ENCODE measurements at regions not wholly inside any gene's neighbourhood (a gene's known extent, or its start where the extent isn't known, plus 50 kb on each side); places are given as distances from the start of the nearest gene placed in this dataset.
"Not testable (repeated sequence)": the region's sequence is repeated elsewhere in the genome, so short reads cannot be mapped to it uniquely, and the experiment has no call there.

DNA sequence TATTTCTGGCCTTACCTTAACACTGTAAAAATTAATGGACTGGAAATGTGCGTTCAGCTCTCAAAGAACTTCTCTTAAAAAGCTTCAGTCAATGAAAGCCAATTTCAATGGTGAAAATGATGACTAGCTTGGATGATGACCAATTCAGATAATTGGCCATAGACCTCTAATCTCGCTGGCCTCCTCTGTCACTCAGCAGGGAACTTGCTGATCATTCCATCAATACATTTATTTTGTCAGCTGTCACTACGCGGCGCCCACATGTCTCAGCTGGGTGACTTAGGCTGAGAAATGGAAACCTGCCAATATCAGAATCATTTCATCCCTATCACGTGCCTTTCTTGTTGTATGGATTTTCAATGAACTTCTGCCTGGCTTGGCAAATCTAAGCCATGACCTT lies 673.0 kb upstream of the AUTS2 start:
- DNase-seq (ENCODE audit: low read depth in 2 of 2, low spot score in 1 of 2) = no peak

DNA sequence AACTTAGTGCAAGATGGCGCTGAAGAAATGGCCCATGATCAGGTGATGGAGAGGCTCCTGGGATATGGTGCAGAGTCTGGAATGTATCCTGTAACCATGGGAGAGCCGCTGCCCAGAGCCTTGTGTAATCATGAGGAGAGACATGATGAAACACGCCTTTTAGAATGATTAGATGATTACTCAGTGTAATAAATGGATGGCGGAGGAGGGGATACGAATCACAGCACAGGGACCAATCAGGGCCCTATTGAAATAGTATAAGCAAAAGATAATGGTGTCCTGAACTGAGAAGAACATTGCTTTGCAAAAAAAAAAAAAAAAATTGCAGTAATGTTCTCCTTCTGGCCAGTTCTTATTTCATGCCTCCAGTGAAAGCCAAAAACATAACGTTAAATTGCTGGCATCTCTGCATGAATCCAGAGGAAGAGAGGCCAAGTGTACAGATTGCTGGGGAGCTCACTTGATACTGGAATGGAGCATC lies 668.5 kb upstream of the AUTS2 start:
- DNase-seq (ENCODE audit: low read depth in 2 of 2, low spot score in 1 of 2) = no peak

DNA sequence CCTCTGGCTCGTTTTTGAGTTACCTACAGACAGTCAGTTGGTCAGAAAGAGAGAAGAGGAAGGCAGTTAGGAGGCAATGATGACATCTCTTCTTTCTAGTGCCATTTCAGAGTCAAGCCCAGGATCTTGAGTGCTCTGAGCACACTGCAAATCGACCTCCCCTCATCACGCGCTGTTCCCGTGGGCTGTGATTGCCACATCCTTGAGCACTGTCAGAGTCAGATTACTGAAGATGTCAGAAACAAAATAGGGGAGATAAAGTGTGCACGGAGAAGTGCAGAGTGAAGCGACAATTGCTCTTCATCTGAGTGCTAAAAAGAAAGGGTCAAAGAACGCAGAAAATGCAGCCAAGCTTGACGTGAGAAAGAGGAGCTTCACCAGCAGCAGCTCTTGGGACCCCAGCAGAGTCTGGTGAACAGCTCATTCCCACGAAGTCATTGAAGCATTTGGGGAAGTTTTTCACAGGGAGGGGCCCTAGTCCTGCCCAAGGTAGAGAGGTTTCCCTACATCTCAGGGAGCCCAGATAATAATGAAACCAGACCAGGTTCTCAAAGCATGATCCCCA lies 661.7 kb upstream of the AUTS2 start:
- DNase-seq (ENCODE audit: low read depth in 2 of 2, low spot score in 1 of 2) = no peak

- no peak for DNase-seq (ENCODE audit: low read depth in 2 of 2, low spot score in 1 of 2)
These were observed 660.1 kb upstream of the AUTS2 start for GRCh38 chr7:68938151-68938550.

- DNase-seq (ENCODE audit: low read depth in 2 of 2, low spot score in 1 of 2) = no peak
These were observed 654.5 kb upstream of the AUTS2 start for GRCh38 chr7:68943786-68944185.

DNA sequence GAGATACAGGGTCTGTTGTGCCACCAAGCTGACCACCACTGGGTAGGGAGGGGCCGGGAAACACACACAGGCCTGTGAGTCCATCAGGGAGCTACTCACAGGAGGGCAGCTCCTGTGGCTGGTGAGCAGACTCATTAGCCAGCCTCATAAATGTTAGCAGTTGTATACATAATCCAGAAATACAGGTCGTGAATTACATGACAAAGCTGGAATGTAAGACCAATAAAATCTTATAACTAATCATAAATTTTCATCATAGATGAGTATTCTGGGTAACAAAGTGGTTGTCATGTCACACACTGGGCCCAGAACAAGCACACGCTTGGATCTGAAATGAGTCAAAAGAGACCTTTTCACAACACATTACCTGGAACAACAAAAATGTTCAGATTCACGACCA lies 642.6 kb upstream of the AUTS2 start:
- no peak for DNase-seq (ENCODE audit: low read depth in 2 of 2, low spot score in 1 of 2)

- DNase-seq (ENCODE audit: low read depth in 2 of 2, low spot score in 1 of 2) = no peak
These were observed 639.7 kb upstream of the AUTS2 start for GRCh38 chr7:68958571-68958970.

GRCh38 chr7:68963552-68963951 lies 634.7 kb upstream of the AUTS2 start:
- DNase-seq (ENCODE audit: low read depth in 2 of 2, low spot score in 1 of 2) = no peak

- no peak for DNase-seq (ENCODE audit: low read depth in 2 of 2, low spot score in 1 of 2)
These were observed 634.2 kb upstream of the AUTS2 start for GRCh38 chr7:68964060-68964459.

DNA sequence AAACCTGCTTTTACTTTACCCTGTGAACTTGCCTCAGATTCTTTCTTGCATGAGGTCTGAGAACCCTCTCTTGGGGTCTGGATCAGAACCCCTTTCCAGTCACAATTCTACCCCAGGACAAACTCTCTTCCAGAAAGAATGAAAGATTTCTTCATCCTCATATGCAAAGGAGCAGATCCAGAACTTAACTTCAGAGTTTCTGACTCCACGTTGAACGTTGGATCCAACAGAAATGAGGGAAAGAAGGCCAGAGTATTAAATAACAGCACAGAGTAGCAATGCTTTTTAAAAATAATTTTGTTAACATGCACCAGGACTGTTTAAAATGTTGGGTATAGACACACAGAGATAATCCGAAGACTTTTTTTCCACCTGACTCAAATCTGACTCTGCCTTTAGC lies 632.9 kb upstream of the AUTS2 start:
- DNase-seq (ENCODE audit: low read depth in 2 of 2, low spot score in 1 of 2) = no peak

DNA sequence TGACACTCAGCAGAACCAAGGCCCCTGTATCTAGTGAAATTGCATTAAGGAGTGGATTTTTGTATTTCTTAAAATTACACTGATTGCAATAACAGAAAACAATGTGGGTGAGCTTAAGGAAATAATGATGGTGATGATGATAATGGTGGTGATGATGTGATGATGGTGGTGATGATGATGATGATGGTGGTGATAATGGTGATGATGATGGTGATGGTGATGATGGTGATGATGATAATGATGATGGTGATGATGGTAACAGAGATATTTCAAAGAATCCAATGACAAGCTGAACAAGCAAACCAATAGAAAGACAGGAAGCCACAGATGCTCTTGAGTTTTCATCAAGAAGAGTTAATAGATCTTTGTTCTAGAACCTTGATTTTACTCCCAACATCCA lies 630.7 kb upstream of the AUTS2 start:
- no peak for DNase-seq (ENCODE audit: low read depth in 2 of 2, low spot score in 1 of 2)

DNA sequence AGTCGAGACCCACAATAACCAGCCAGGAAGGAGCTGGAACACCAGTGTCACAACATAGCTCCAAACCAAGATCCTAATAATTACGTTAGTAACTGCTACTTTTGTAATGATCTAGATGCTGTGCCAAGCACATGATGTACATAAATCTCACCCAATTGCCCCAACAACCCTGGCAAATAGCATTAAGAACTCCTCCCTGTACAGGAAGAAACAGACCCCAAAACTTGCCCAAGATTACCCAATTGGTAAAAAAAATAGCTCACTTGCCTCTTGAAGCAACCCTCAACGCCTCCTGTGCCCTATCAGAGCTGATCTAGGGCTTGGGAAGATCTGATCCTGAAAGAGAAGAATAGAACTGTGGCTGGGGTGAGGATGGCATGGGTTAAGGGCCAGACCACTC lies 628.7 kb upstream of the AUTS2 start:
- no peak for DNase-seq (ENCODE audit: low read depth in 2 of 2, low spot score in 1 of 2)

DNA sequence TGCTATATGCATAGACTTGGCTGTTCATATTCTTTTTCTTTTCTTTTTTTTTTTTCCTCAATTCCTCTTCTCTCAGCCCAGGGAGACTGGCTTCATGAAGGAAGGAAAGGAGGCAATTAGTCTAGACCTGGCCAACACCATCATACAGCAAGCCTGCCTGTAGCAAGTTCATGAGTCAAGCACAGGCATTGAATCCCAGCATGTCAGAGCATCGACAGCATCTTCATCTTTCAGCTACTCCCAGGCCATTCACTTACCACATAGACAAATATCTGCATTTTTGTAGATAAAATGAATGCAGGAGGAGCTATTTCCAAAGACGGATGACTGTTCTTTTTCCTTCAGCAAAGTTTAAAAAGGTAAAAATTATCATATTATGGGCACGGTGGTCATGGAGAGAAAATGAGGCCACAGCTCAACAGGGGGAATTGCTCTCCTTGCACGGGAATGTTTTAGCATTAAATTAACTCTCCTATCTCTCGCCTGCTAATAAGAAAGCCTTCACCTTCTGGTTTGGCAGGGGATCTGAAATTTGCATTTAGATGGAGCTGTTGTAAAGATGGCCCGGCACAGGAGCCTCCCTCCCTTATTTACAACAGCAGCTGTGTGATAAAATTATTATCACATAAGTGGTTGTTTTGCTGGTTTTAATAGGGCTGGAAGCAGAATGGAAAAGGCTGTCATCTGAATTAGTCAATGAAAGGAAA lies 626.5 kb upstream of the AUTS2 start:
- DNase-seq (ENCODE audit: low read depth in 2 of 2, low spot score in 1 of 2) = no peak

- no peak for DNase-seq (ENCODE audit: low read depth in 2 of 2, low spot score in 1 of 2)
These were observed 620.8 kb upstream of the AUTS2 start for GRCh38 chr7:68977385-68978055.

DNA sequence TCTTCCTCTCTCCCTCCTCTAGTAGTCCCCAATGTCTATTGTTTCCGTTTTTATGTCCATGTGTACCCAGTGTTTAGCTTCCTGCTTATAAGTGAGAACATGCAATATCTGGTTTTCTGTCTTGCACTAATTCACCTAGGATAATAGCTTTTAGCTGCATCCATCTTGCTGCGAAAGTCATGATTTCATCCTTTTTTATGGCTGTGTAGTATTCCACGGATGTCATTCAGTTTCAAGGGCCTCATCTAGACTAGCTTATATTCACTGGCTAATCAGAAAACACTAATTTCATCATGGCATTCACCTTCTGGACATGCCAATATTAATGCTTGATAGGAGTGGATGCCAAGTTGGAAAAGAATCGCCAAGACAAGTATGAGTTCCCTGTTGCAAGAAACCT lies 619.6 kb upstream of the AUTS2 start:
- no peak for DNase-seq (ENCODE audit: low read depth in 2 of 2, low spot score in 1 of 2)

DNA sequence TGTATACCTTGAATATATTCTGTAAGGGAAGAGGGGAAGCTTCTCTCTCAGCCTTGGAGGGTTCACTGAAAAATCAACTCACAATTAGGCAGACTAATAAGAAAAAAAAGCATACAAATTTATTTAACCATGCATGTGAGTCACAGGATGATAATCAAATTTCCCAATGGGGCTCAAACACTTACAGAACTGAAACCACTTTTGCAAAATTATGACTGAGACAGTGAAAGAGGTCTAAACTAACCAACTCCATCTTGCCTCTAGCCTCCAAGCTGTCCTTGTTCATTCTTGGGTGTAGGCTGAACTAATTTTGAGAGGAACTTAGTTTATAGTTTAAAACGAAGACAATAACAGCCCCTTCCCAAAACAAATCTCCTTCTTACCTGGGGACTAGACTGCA lies 618.3 kb upstream of the AUTS2 start:
- no peak for DNase-seq (ENCODE audit: low read depth in 2 of 2, low spot score in 1 of 2)

GRCh38 chr7:68980432-68980831 lies 617.8 kb upstream of the AUTS2 start:
- not testable (repeated sequence) for DNase-seq (ENCODE audit: low read depth in 2 of 2, low spot score in 1 of 2)

DNA sequence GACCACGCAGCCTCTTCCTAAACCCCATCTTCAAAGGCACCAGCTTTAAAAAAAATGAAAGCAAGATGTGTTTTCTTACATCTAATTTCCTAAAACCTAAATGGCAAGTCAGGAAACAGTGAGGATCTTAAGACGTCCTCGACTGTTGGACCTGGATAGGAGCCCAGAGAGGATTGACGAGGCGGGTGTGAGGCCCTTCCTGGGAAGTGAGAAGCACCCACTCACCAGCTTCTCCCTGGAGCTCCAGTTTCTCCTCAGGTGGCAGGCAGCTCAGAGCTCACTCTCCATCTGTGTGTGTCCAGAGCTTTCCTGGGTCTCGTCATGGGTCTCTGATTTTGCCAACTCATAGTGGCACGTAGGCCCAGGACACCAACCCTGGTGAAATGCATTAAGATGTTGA lies 614.0 kb upstream of the AUTS2 start:
- no peak for DNase-seq (ENCODE audit: low read depth in 2 of 2, low spot score in 1 of 2)

GRCh38 chr7:68994841-68995240 lies 603.4 kb upstream of the AUTS2 start:
- no peak for DNase-seq (ENCODE audit: low read depth in 2 of 2, low spot score in 1 of 2)

GRCh38 chr7:68998136-68998535 lies 600.1 kb upstream of the AUTS2 start:
- DNase-seq (ENCODE audit: low read depth in 2 of 2, low spot score in 1 of 2) = no peak

DNA sequence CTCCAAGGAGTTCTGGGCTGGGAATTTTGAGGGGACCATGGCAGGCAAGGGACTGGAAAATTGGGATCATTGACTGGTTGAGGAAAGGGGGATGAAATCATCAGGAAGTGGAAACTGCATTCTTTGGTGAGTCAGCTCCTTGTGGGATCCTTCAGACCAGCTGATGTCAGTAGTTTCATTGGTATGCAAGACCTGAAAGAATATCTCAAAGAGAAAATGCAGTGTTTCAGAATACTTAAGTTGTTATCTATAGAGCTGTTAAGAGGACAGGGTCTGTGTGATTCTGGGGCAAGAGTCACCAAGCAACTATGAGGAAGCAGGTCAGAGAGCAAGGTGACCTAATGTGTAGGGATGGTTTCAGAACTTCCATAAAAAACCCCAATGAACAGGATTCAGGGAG lies 595.9 kb upstream of the AUTS2 start:
- DNase-seq (ENCODE audit: low read depth in 2 of 2, low spot score in 1 of 2) = no peak

- no peak for DNase-seq (ENCODE audit: low read depth in 2 of 2, low spot score in 1 of 2)
These were observed 586.1 kb upstream of the AUTS2 start for GRCh38 chr7:69012149-69012548.

DNA sequence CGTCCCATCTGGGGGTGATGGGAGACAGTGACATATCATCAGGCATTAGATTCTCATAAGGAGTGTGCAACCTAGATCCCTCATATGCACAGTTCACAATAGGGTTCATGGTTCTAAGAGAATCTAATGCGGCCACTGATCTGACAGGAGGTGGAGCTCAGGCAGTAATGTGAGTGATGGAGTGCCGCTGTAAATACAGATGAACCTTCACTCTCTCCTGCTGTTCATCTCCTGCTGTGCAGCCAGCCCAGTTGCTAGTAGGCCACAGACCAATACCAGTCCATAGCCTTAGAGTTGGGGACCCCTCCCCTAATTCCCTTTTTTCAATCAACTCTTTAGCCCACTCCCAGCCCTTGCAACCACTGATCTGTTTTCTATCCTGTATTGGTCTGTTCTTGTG lies 581.1 kb upstream of the AUTS2 start:
- DNase-seq (ENCODE audit: low read depth in 2 of 2, low spot score in 1 of 2) = no peak
